IMR-90 (cell line): ENCODE measurements at regions not wholly inside any gene's neighbourhood (a gene's known extent, or its start where the extent isn't known, plus 50 kb on each side); places are given as distances from the start of the nearest gene placed in this dataset.

Experiments
- ATAC-seq: fragments of 200-7000 bp; cut with Tn5 transposase; 2 replicates; pipeline ENCODE4 v1.9.1; 2020; ENCODE audit warnings: low read depth, mild to moderate bottlenecking, moderate library complexity
- BruUV-seq: library from RNA; stranded (reverse); fragments of 400-500 nt; replicated peaks from 2 replicates; lab custom pipeline; 2021; lab: Mats Ljungman, UMichigan
- CTCF ChIA-PET: fragments of 300-600 bp; formaldehyde crosslinking; extraction: SDS; loops from one replicate; lab custom pipeline; 2021; ENCODE audit warnings: antibody characterized with exemption; lab: Yijun Ruan, JAX
- POLR2A ChIA-PET: fragments of 300-600 bp; sonication (Branson Sonifier 250); formaldehyde crosslinking; loops from one replicate; lab custom pipeline; 2022; ENCODE audit warnings: antibody characterized with exemption; ENCODE audit not compliant: unreplicated experiment; lab: Charles Lee
- DNase-seq: peaks from one replicate; pipeline ENCODE4 v3.0.0; 2013
- H2AFZ ChIP-seq: replicated peaks from 2 replicates; pipeline ENCODE3; 2013; ENCODE audit warnings: low read length, mild to moderate bottlenecking; ENCODE audit not compliant: poor library complexity
- H2AK5ac ChIP-seq: 2 replicates; pipeline ENCODE4 v1.6.1; 2013; ENCODE audit warnings: low read depth, low read length, inconsistent platforms
- H2AK9ac ChIP-seq: replicated peaks from 2 replicates; pipeline ENCODE3; 2013; ENCODE audit warnings: mild to moderate bottlenecking, low read depth, low read length, moderate library complexity; ENCODE audit not compliant: poor library complexity
- H2BK120ac ChIP-seq: 2 replicates; pipeline ENCODE4 v1.6.1; 2013; ENCODE audit warnings: low read depth, low read length, inconsistent platforms
- H2BK15ac ChIP-seq: 3 replicates; pipeline ENCODE4 v1.6.1; 2013; ENCODE audit warnings: low read depth, low read length, inconsistent platforms
- H2BK20ac ChIP-seq: 2 replicates; pipeline ENCODE4 v1.6.1; 2013; ENCODE audit warnings: low read depth, mild to moderate bottlenecking, inconsistent platforms, low read length, moderate library complexity
- H2BK5ac ChIP-seq: 2 replicates; pipeline ENCODE4 v1.6.1; 2013; ENCODE audit warnings: mild to moderate bottlenecking, low read depth, low read length, inconsistent platforms; ENCODE audit not compliant: poor library complexity, severe bottlenecking
- H3K14ac ChIP-seq: replicated peaks from 2 replicates; pipeline ENCODE4 v1.6.1; 2013; ENCODE audit warnings: low read depth, low read length, inconsistent platforms
- H3K18ac ChIP-seq: 2 replicates; pipeline ENCODE4 v1.6.1; 2013; ENCODE audit warnings: low read depth, low read length, control low read depth
- H3K23ac ChIP-seq: 2 replicates; pipeline ENCODE4 v1.6.1; 2013; ENCODE audit warnings: low read depth, low read length, inconsistent platforms
- H3K27ac ChIP-seq: 2 replicates; pipeline ENCODE4 v1.5.1; 2013; ENCODE audit warnings: mild to moderate bottlenecking, control low read depth, low read length; ENCODE audit not compliant: insufficient read depth
- H3K27me3 ChIP-seq: 2 replicates; pipeline ENCODE4 v1.6.1; 2013; ENCODE audit warnings: low read length; ENCODE audit not compliant: control insufficient read depth, insufficient read depth
- H3K36me3 ChIP-seq: 2 replicates; pipeline ENCODE4 v1.6.1; 2013; ENCODE audit warnings: low read length, mixed read lengths; ENCODE audit not compliant: control insufficient read depth, insufficient read depth
- H3K4ac ChIP-seq: 2 replicates; pipeline ENCODE4 v1.6.1; 2013; ENCODE audit warnings: low read depth, low read length, inconsistent platforms
- H3K4me1 ChIP-seq: 2 replicates; pipeline ENCODE4 v1.6.1; 2013; ENCODE audit warnings: low read length, mixed read lengths; ENCODE audit not compliant: control insufficient read depth, insufficient read depth
- H3K4me2 ChIP-seq: 2 replicates; pipeline ENCODE4 v1.6.1; 2013; ENCODE audit warnings: low read depth, mild to moderate bottlenecking, control low read depth, low read length, moderate library complexity
- H3K4me3 ChIP-seq: 2 replicates; pipeline ENCODE4 v1.5.1; 2013; ENCODE audit warnings: low read depth, mild to moderate bottlenecking, control low read depth, low read length, moderate library complexity; ENCODE audit not compliant: insufficient read depth
- H3K56ac ChIP-seq: 2 replicates; pipeline ENCODE4 v1.6.1; 2013; ENCODE audit warnings: low read length, inconsistent platforms; ENCODE audit not compliant: insufficient read depth; ENCODE audit errors: extremely low read depth
- H3K79me1 ChIP-seq, 2 experiments: 2 replicates each; pipeline ENCODE4 v1.6.1; 2013; ENCODE audit warnings: low read length in 2 of 2, inconsistent platforms in 1 of 2, low read depth in 1 of 2
- H3K9ac ChIP-seq: 2 replicates; pipeline ENCODE4 v1.6.1; 2013; ENCODE audit warnings: low read depth, low read length, control low read depth
- H3K9me1 ChIP-seq: 2 replicates; pipeline ENCODE4 v1.6.1; 2013; ENCODE audit warnings: low read length, inconsistent platforms; ENCODE audit not compliant: insufficient read depth
- H3K9me3 ChIP-seq: 2 replicates; pipeline ENCODE4 v1.6.1; 2013; ENCODE audit warnings: low read length; ENCODE audit not compliant: control insufficient read depth, insufficient read depth
- H4K20me1 ChIP-seq: 2 replicates; pipeline ENCODE4 v1.6.1; 2013; ENCODE audit warnings: low read length, inconsistent platforms; ENCODE audit not compliant: insufficient read depth
- H4K5ac ChIP-seq: 2 replicates; pipeline ENCODE4 v1.6.1; 2013; ENCODE audit warnings: mild to moderate bottlenecking, low read depth, low read length, control low read depth
- H4K8ac ChIP-seq, 2 experiments: 2 replicates each; pipeline ENCODE4 v1.6.1; 2013; ENCODE audit warnings: low read depth in 2 of 2, low read length in 2 of 2, control low read depth in 1 of 2, inconsistent platforms in 1 of 2
- H4K91ac ChIP-seq: 2 replicates; pipeline ENCODE4 v1.6.1; 2013; ENCODE audit warnings: low read depth, low read length, inconsistent platforms; ENCODE audit not compliant: insufficient read depth
- BHLHE40 ChIP-seq: fragments of 150-350 bp; IDR thresholded peaks from 2 replicates; pipeline ENCODE4 v1.6.1; 2016; ENCODE audit warnings: mild to moderate bottlenecking, low read depth, low read length
- CEBPB ChIP-seq: IDR thresholded peaks from 2 replicates; pipeline ENCODE4 v1.6.1; 2012; ENCODE audit warnings: low read depth, low read length, improper control_type of control experiment
- CHD1 ChIP-seq: IDR thresholded peaks from 2 replicates; pipeline ENCODE4 v1.6.1; 2012; ENCODE audit warnings: low read depth, low read length, improper control_type of control experiment
- CTCF ChIP-seq: conservative IDR thresholded peaks from 2 replicates; pipeline ENCODE4 v1.5.1; 2012; ENCODE audit warnings: mild to moderate bottlenecking, low read depth, low read length, improper control_type of control experiment
- MAFK ChIP-seq: IDR thresholded peaks from 2 replicates; pipeline ENCODE4 v1.6.1; 2012; ENCODE audit warnings: low read depth, low read length, improper control_type of control experiment
- MAZ ChIP-seq: IDR thresholded peaks from 2 replicates; pipeline ENCODE4 v1.6.1; 2012; ENCODE audit warnings: low read depth, mild to moderate bottlenecking, low read length, improper control_type of control experiment, moderate library complexity, borderline replicate concordance
- NFE2L2 ChIP-seq: fragments of 150-350 bp; IDR thresholded peaks from 2 replicates; pipeline ENCODE4 v1.6.1; 2016; ENCODE audit warnings: low read depth, mild to moderate bottlenecking, low read length
- POLR2A ChIP-seq: IDR thresholded peaks from 2 replicates; pipeline ENCODE4 v1.6.1; 2012; ENCODE audit warnings: mild to moderate bottlenecking, low read depth, low read length
- RAD21 ChIP-seq: IDR thresholded peaks from 2 replicates; pipeline ENCODE4 v1.6.1; 2012; ENCODE audit warnings: low read length, improper control_type of control experiment
- RCOR1 ChIP-seq: IDR thresholded peaks from 2 replicates; pipeline ENCODE4 v1.6.1; 2012; ENCODE audit warnings: mild to moderate bottlenecking, low read length, improper control_type of control experiment; ENCODE audit not compliant: insufficient replicate concordance
- RFX5 ChIP-seq: IDR thresholded peaks from 2 replicates; pipeline ENCODE4 v1.8.0; 2012; ENCODE audit warnings: low read depth, mild to moderate bottlenecking, low read length, moderate library complexity
- USF2 ChIP-seq: fragments of 150-350 bp; IDR thresholded peaks from 2 replicates; pipeline ENCODE4 v1.6.1; 2017; ENCODE audit warnings: mild to moderate bottlenecking, antibody characterized with exemption, low read length, low read depth
- WGBS, 2 experiments: methylation state at CpG; one replicate each; pipeline versions ENCODE4 v1.1.5 to v1.1.7; 2013; ENCODE audit warnings: missing lambda C conversion rate in 2 of 2; ENCODE audit not compliant: insufficient read length in 1 of 2; ENCODE audit errors: extremely low coverage in 2 of 2; 5-methylcytosine and 5-hydroxymethylcytosine counted together
- dilution Hi-C: fragments of 300-500 bp; cut with HindIII; formaldehyde crosslinking; loops from one replicate; pipeline ENCODE4 v1.14.3; 2018; ENCODE audit warnings: low sequenced_read_pairs; ENCODE audit not compliant: unreplicated experiment
- in situ Hi-C: fragments of 300-500 bp; cut with MboI; formaldehyde crosslinking; loops from 3 replicates; pipeline ENCODE4 v1.14.3; 2019; ENCODE audit warnings: low sequenced_read_pairs, inconsistent platforms, mixed read lengths
- intact Hi-C: fragments of 100-400 bp; cut with micrococcal nuclease; formaldehyde crosslinking; loops from 2 replicates; pipeline ENCODE4 v1.10.0; 2022

GRCh38 chr17:79509490-79509889, 101.4 kb downstream of the RBFOX3 start:
- Histone ChIP-seq H3K56ac (no peak overlapping the region), H3K4ac (no peak overlapping the region), H4K20me1 (no peaks in the 10 kb centered on the region), H4K8ac (no peak overlapping the region), H2AFZ (no peak overlapping the region), H2AK5ac (no peak overlapping the region), H3K4me2 (no peak overlapping the region), H3K36me3 (no peaks in the 10 kb centered on the region), H4K91ac (no peak overlapping the region), H3K27me3 (no peaks in the 10 kb centered on the region), H3K9ac (no peak overlapping the region), H2BK15ac (no peak overlapping the region), H3K27ac (no peak overlapping the region), H3K4me1 (no peaks in the 10 kb centered on the region), H3K14ac (no peak overlapping the region), H3K79me1 (no peaks in the 10 kb centered on the region), H2BK20ac (no peak overlapping the region), H3K23ac (no peak overlapping the region), H2AK9ac (no peak overlapping the region), H3K18ac (no peak overlapping the region), H2BK5ac (no peak overlapping the region), H3K4me3 (no peak overlapping the region), H2BK120ac (no peak overlapping the region), H3K9me1 (no peaks in the 10 kb centered on the region), H3K9me3 (peaks cover 37% of the 10 kb centered on the region), H4K5ac (no peak overlapping the region)
- 90% methylated on average over 2 of the region's 14 CpGs; no CpG with 5 or more reads in 1 of the 2 experiments for WGBS, 2 experiments
- POLR2A ChIA-PET = no interaction called here
- in situ Hi-C loops = no loop called here
- dilution Hi-C loops = no loop called here
- CTCF ChIA-PET = no interaction called here
- intact Hi-C loops = no loop called here
- no peak for TF ChIP-seq CHD1
- TF ChIP-seq USF2 = no peak
- no peak for TF ChIP-seq MAFK
- no peak for TF ChIP-seq RCOR1
- no peak for TF ChIP-seq CTCF
- TF ChIP-seq NFE2L2 = no peak
- no peak for TF ChIP-seq RFX5
- no peak for TF ChIP-seq POLR2A
- no peak for TF ChIP-seq MAZ
- no peak for TF ChIP-seq BHLHE40
- TF ChIP-seq CEBPB = no peak
- no peak for TF ChIP-seq RAD21
- BruUV-seq = no TSS peak
- DNase-seq (no peak), ATAC-seq (no peak)
